DND-41 (cell line): ENCODE measurements at regions not wholly inside any gene's neighbourhood (a gene's known extent, or its start where the extent isn't known, plus 50 kb on each side); places are given as distances from the start of the nearest gene placed in this dataset.

Experiments
- ATAC-seq: fragments of 200-7000 bp; cut with Tn5 transposase; 3 replicates; pipeline ENCODE4 v1.9.1; 2021; ENCODE audit warnings: low read depth; ENCODE audit not compliant: insufficient read depth
- DNase-seq: peaks from one replicate; pipeline ENCODE4 v3.0.0-alpha.2; 2020
- H2AFZ ChIP-seq: 2 replicates; pipeline ENCODE4 v1.6.0; 2012; ENCODE audit warnings: low read depth, low read length
- H3K27ac ChIP-seq: 2 replicates; pipeline ENCODE4 v1.5.1; 2012; ENCODE audit warnings: low read length, inconsistent platforms
- H3K27me3 ChIP-seq: fragments of 200-600 bp; sonication (generic); 2 replicates; pipeline ENCODE4 v1.6.0; 2012; ENCODE audit warnings: low read length, mild to moderate bottlenecking, inconsistent platforms; ENCODE audit not compliant: insufficient read depth, poor library complexity
- H3K36me3 ChIP-seq: 2 replicates; pipeline ENCODE4 v1.5.1; 2012; ENCODE audit warnings: low read length, inconsistent platforms; ENCODE audit not compliant: insufficient read depth
- H3K4me1 ChIP-seq: 2 replicates; pipeline ENCODE4 v1.5.1; 2012; ENCODE audit warnings: mild to moderate bottlenecking, low read length; ENCODE audit not compliant: insufficient read depth
- H3K4me2 ChIP-seq: 2 replicates; pipeline ENCODE4 v1.6.0; 2012; ENCODE audit warnings: mild to moderate bottlenecking, moderate library complexity, low read length, inconsistent platforms; ENCODE audit not compliant: insufficient read depth
- H3K4me3 ChIP-seq, 2 experiments: fragments of 200-600 bp in 1 of 2; shearing (Covaris generic) in 1 of 2; 2 replicates each; pipeline ENCODE4 v1.5.1; 2012 to 2016; ENCODE audit warnings: inconsistent platforms in 2 of 2, low read length in 2 of 2, mild to moderate bottlenecking in 2 of 2, low read depth in 1 of 2, moderate library complexity in 1 of 2
- H3K79me2 ChIP-seq: 2 replicates; pipeline ENCODE4 v1.6.0; 2012; ENCODE audit warnings: low read length, inconsistent platforms; ENCODE audit not compliant: insufficient read depth
- H3K9ac ChIP-seq: 2 replicates; pipeline ENCODE4 v1.6.0; 2012; ENCODE audit warnings: low read depth, mild to moderate bottlenecking, inconsistent platforms, low read length, moderate library complexity
- H3K9me3 ChIP-seq: 2 replicates; pipeline ENCODE4 v1.5.1; 2012; ENCODE audit warnings: low read length, moderate library complexity, mild to moderate bottlenecking, inconsistent platforms; ENCODE audit not compliant: insufficient read depth, severe bottlenecking
- H4K20me1 ChIP-seq: 2 replicates; pipeline ENCODE4 v1.6.0; 2012; ENCODE audit warnings: low read length; ENCODE audit not compliant: insufficient read depth
- CTCF ChIP-seq: IDR thresholded peaks from 2 replicates; pipeline ENCODE4 v1.5.1; 2012; ENCODE audit warnings: borderline replicate concordance, low read length, moderate library complexity, mild to moderate bottlenecking; ENCODE audit not compliant: poor library complexity, severe bottlenecking; ENCODE audit errors: extremely low read depth
- EZH2 ChIP-seq: IDR thresholded peaks from 3 replicates; pipeline ENCODE4 v1.6.1; 2012; ENCODE audit warnings: borderline replicate concordance, low read depth, mild to moderate bottlenecking, moderate library complexity, low read length, inconsistent platforms; ENCODE audit not compliant: severe bottlenecking

- peaks cover 4% of the 10 kb centered on the region for H3K27me3 ChIP-seq
- ATAC-seq: no peak
Observed at GRCh38 chr5:171714261-171714660, 71.4 kb upstream of the SMIM23 start.

GRCh38 chr5:171714851-171715250, 70.8 kb upstream of the SMIM23 start:
- H3K4me2 ChIP-seq: no peak overlapping the region
- H3K27me3 ChIP-seq: peaks cover 4% of the 10 kb centered on the region
- H3K27ac ChIP-seq: no peak overlapping the region
- H4K20me1 ChIP-seq: no peaks in the 10 kb centered on the region
- H3K79me2 ChIP-seq: no peaks in the 10 kb centered on the region
- no peaks in the 10 kb centered on the region for H3K4me1 ChIP-seq
- no peak for ATAC-seq
- H3K9me3 ChIP-seq: no peaks in the 10 kb centered on the region
- H2AFZ ChIP-seq: no peak overlapping the region
- H3K4me3 ChIP-seq: no peak overlapping the region
- TF ChIP-seq CTCF: no peak
- TF ChIP-seq EZH2: no peak
- no peak for DNase-seq
- H3K9ac ChIP-seq: no peak overlapping the region
- H3K36me3 ChIP-seq: no peaks in the 10 kb centered on the region

More at GRCh38 chr5:171714261-171714660, 71.4 kb upstream of the SMIM23 start:
- H3K9ac ChIP-seq: no peak overlapping the region
- H4K20me1 ChIP-seq: no peaks in the 10 kb centered on the region
- H3K36me3 ChIP-seq: no peaks in the 10 kb centered on the region
- no peak overlapping the region for H3K4me2 ChIP-seq
- no peak overlapping the region for H3K27ac ChIP-seq
- H3K4me1 ChIP-seq: no peaks in the 10 kb centered on the region
- H3K9me3 ChIP-seq: no peaks in the 10 kb centered on the region
- no peak for DNase-seq
- no peaks in the 10 kb centered on the region for H3K79me2 ChIP-seq
- no peak overlapping the region for H3K4me3 ChIP-seq
- H2AFZ ChIP-seq: no peak overlapping the region
- TF ChIP-seq CTCF (no peak), EZH2 (no peak)

- H3K4me1 ChIP-seq: no peaks in the 10 kb centered on the region
- no peaks in the 10 kb centered on the region for H3K9me3 ChIP-seq
- H3K4me3 ChIP-seq: no peak overlapping the region
- H3K36me3 ChIP-seq: no peaks in the 10 kb centered on the region
- DNase-seq (no peak), ATAC-seq (no peak)
- H4K20me1 ChIP-seq: no peaks in the 10 kb centered on the region
- peaks cover 8% of the 10 kb centered on the region for H3K27me3 ChIP-seq
- no peak overlapping the region for H3K9ac ChIP-seq
- TF ChIP-seq CTCF (no peak), EZH2 (no peak)
- no peak overlapping the region for H3K4me2 ChIP-seq
- no peaks in the 10 kb centered on the region for H3K79me2 ChIP-seq
- H2AFZ ChIP-seq: no peak overlapping the region
- no peak overlapping the region for H3K27ac ChIP-seq
Observed at GRCh38 chr5:171715551-171715950, 70.1 kb upstream of the SMIM23 start.

- H3K9ac ChIP-seq: no peak overlapping the region
- no peaks in the 10 kb centered on the region for H3K4me1 ChIP-seq
- no peaks in the 10 kb centered on the region for H3K36me3 ChIP-seq
- no peaks in the 10 kb centered on the region for H3K9me3 ChIP-seq
- peaks cover 11% of the 10 kb centered on the region for H3K27me3 ChIP-seq
- H2AFZ ChIP-seq: no peak overlapping the region
- DNase-seq (no peak), ATAC-seq (no peak)
- H3K4me3 ChIP-seq: no peak overlapping the region
- no peak overlapping the region for H3K27ac ChIP-seq
- TF ChIP-seq CTCF (no peak), EZH2 (no peak)
- H3K79me2 ChIP-seq: no peaks in the 10 kb centered on the region
- H4K20me1 ChIP-seq: no peaks in the 10 kb centered on the region
- H3K4me2 ChIP-seq: no peak overlapping the region
Observed at GRCh38 chr5:171720086-171720485, 65.5 kb upstream of the SMIM23 start.
